Endothelial cell of umbilical vein (primary cell): ENCODE measurements at regions not wholly inside any gene's neighbourhood (a gene's known extent, or its start where the extent isn't known, plus 50 kb on each side); places are given as distances from the start of the nearest gene placed in this dataset.

Experiments
- BruUV-seq: library from RNA; stranded (reverse); fragments of 400-500 nt; replicated peaks from 2 replicates; lab custom pipeline; 2021; lab: Mats Ljungman, UMichigan
- CTCF ChIA-PET: fragments of 300-600, 350-600 bp; sonication (Branson Sonifier 250); formaldehyde crosslinking; loops from one replicate; lab custom pipeline; 2021; ENCODE audit warnings: antibody characterized with exemption, inconsistent platforms; lab: Charles Lee
- POLR2A ChIA-PET: fragments of 300-600, 350-600 bp; sonication (Branson Sonifier 250); formaldehyde crosslinking; loops from one replicate; lab custom pipeline; 2021; ENCODE audit warnings: antibody characterized with exemption, inconsistent platforms; lab: Charles Lee
- DNase-seq: peaks from one replicate; pipeline ENCODE4 v3.0.0-alpha.2; 2011; ENCODE audit warnings: low read depth, low spot score
- FAIRE-seq: peaks from 2 replicates; lab custom pipeline; 2011; peaks lifted over from hg19 to GRCh38; lab: Jason Lieb, UNC
- H2AFZ ChIP-seq: 2 replicates; pipeline ENCODE4 v1.6.0; 2012; ENCODE audit warnings: low read depth, low read length, control low read depth, inconsistent platforms
- H3K27ac ChIP-seq: 2 replicates; pipeline ENCODE4 v1.5.1; 2011; ENCODE audit warnings: low read depth, mild to moderate bottlenecking, control low read depth, low read length, moderate library complexity; ENCODE audit not compliant: insufficient read depth
- H3K27me3 ChIP-seq, 2 experiments: 2 replicates each; pipeline versions ENCODE4 v1.6.0 to v1.6.1; 2011; ENCODE audit warnings: low read length in 2 of 2, mixed read lengths in 1 of 2; ENCODE audit not compliant: control insufficient read depth in 2 of 2, insufficient read depth in 2 of 2
- H3K36me3 ChIP-seq, 2 experiments: 2 replicates in 1 of 2; 3 replicates in 1 of 2; pipeline ENCODE4 v1.5.1; 2011; ENCODE audit warnings: low read length in 2 of 2, mild to moderate bottlenecking in 1 of 2, moderate library complexity in 1 of 2; ENCODE audit not compliant: control insufficient read depth in 2 of 2, insufficient read depth in 2 of 2; ENCODE audit errors: extremely low read depth in 1 of 2
- H3K4me1 ChIP-seq: 3 replicates; pipeline ENCODE4 v1.5.1; 2011; ENCODE audit warnings: mild to moderate bottlenecking, low read length; ENCODE audit not compliant: control insufficient read depth, insufficient read depth; ENCODE audit errors: extremely low read depth
- H3K4me2 ChIP-seq: 2 replicates; pipeline ENCODE4 v1.6.1; 2011; ENCODE audit warnings: low read length, control low read depth, mixed read lengths; ENCODE audit not compliant: insufficient read depth
- H3K4me3 ChIP-seq, 3 experiments: fragments of 200-600 bp in 1 of 3; sonication (generic), shearing (Covaris generic) in 1 of 3; replicated peaks in 1 of 3; 2 replicates each; pipeline ENCODE4 v1.5.1; 2011 to 2016; ENCODE audit warnings: control low read depth in 3 of 3, low read length in 3 of 3, mild to moderate bottlenecking in 2 of 3, inconsistent platforms in 1 of 3, low read depth in 1 of 3, moderate library complexity in 1 of 3; ENCODE audit not compliant: insufficient read depth in 1 of 3
- H3K79me2 ChIP-seq: 2 replicates; pipeline ENCODE4 v1.6.0; 2012; ENCODE audit warnings: low read length, inconsistent platforms; ENCODE audit not compliant: control insufficient read depth, insufficient read depth
- H3K9ac ChIP-seq: replicated peaks from 2 replicates; pipeline ENCODE3; 2011; ENCODE audit warnings: low read length, control low read depth; ENCODE audit not compliant: insufficient read depth; ENCODE audit errors: extremely low read depth
- H3K9me1 ChIP-seq: replicated peaks from 3 replicates; pipeline ENCODE4 v1.6.0; 2011; ENCODE audit warnings: mild to moderate bottlenecking, low read length; ENCODE audit not compliant: control insufficient read depth, insufficient read depth; ENCODE audit errors: extremely low read depth
- H3K9me3 ChIP-seq: replicated peaks from 2 replicates; pipeline ENCODE4 v1.5.1; 2012; ENCODE audit warnings: low read length, inconsistent platforms; ENCODE audit not compliant: control insufficient read depth, insufficient read depth
- H4K20me1 ChIP-seq: replicated peaks from 2 replicates; pipeline ENCODE3; 2011; ENCODE audit warnings: mild to moderate bottlenecking, low read length; ENCODE audit not compliant: control insufficient read depth, insufficient read depth; ENCODE audit errors: extremely low read depth
- CTCF ChIP-seq, 2 donors: IDR thresholded peaks; 1 replicate in 1 of 2; 2 replicates in 1 of 2; pipeline ENCODE4 v1.5.1; 2011; ENCODE audit warnings: low read length in 2 of 2, mild to moderate bottlenecking in 2 of 2, moderate library complexity in 2 of 2, control low read depth in 1 of 2, inconsistent platforms in 1 of 2, low read depth in 1 of 2; ENCODE audit not compliant: insufficient read depth in 1 of 2; ENCODE audit errors: extremely low read depth in 1 of 2
- EZH2 ChIP-seq: IDR thresholded peaks from 2 replicates; pipeline ENCODE4 v1.6.1; 2012; ENCODE audit warnings: borderline replicate concordance, low read depth, mild to moderate bottlenecking, moderate library complexity, low read length, inconsistent platforms; ENCODE audit not compliant: severe bottlenecking
- FOS ChIP-seq: IDR thresholded peaks from 2 replicates; pipeline ENCODE4 v1.6.1; 2011; ENCODE audit warnings: mild to moderate bottlenecking, low read length, moderate library complexity, borderline replicate concordance; ENCODE audit not compliant: insufficient read depth
- GATA2 ChIP-seq: IDR thresholded peaks from 2 replicates; pipeline ENCODE4 v1.7.0; 2011; ENCODE audit warnings: low read depth, mild to moderate bottlenecking, moderate library complexity, mixed read lengths, low read length; ENCODE audit not compliant: insufficient read length, insufficient read depth
- POLR2A ChIP-seq: IDR thresholded peaks from 2 replicates; pipeline ENCODE4 v1.6.1; 2012; ENCODE audit warnings: low read depth, mild to moderate bottlenecking, control low read depth, low read length
- dilution Hi-C: fragments of 300-500 bp; cut with MboI; formaldehyde crosslinking; loops from one replicate; pipeline ENCODE4 v1.15.0; 2019; ENCODE audit warnings: low sequenced_read_pairs; ENCODE audit not compliant: extremely low pct_ligation_motif_present
- intact Hi-C: fragments of 100-400 bp; cut with micrococcal nuclease; formaldehyde crosslinking; loops from one replicate; pipeline ENCODE4 v1.10.0; 2022

GRCh38 chr3:73687106-73688004 lies 62.6 kb upstream of the PDZRN3 start:
- no peak for DNase-seq
- no peak overlapping the region for H3K4me2 ChIP-seq
- no peak overlapping the region for H2AFZ ChIP-seq

More at GRCh38 chr3:73687106-73688004, 62.6 kb upstream of the PDZRN3 start:
- H3K9ac ChIP-seq, result no peak overlapping the region
- H3K9me1 ChIP-seq, result no peaks in the 10 kb centered on the region
- TF ChIP-seq GATA2 (no peak), FOS (no peak), POLR2A (no peak), EZH2 (no peak), CTCF (IDR thresholded peaks at IDR 0.05; ENCODE audit: extremely low read depth in 1 of 2, insufficient read depth in 1 of 2, low read depth in 1 of 2, low read length in 2 of 2) (no peak)
- H3K27me3 ChIP-seq, result no peaks in the 10 kb centered on the region
- ChIA-PET POLR2A (no interaction called here), CTCF (no interaction called here)
- intact Hi-C loops, result no loop called here
- no TSS peak for BruUV-seq
- no peaks in the 10 kb centered on the region for H3K4me1 ChIP-seq
- no peak for FAIRE-seq
- dilution Hi-C loops, result no loop called here
- H3K4me3 ChIP-seq, result no peak overlapping the region
- H3K79me2 ChIP-seq, result no peaks in the 10 kb centered on the region
- no peaks in the 10 kb centered on the region for H3K36me3 ChIP-seq
- no peaks in the 10 kb centered on the region for H4K20me1 ChIP-seq
- H3K9me3 ChIP-seq, result no peaks in the 10 kb centered on the region
- H3K27ac ChIP-seq, result no peak overlapping the region
